H1 (cell line): ENCODE measurements at regions not wholly inside any gene's neighbourhood (a gene's known extent, or its start where the extent isn't known, plus 50 kb on each side); places are given as distances from the start of the nearest gene placed in this dataset.

Experiments used
- GABPA ChIP-seq: IDR thresholded peaks from 2 replicates; pipeline ENCODE4 v1.6.1; 2011; ENCODE audit warnings: mild to moderate bottlenecking, low read length, moderate library complexity, borderline replicate concordance; ENCODE audit not compliant: insufficient read depth
- POU5F1 ChIP-seq: IDR thresholded peaks from 2 replicates; pipeline ENCODE4 v1.6.1; 2011; ENCODE audit warnings: low read depth, mild to moderate bottlenecking, low read length, moderate library complexity
- TF ChIP-seq, protein P1 (sequence below), 3 experiments: IDR thresholded peaks; 1 replicate in 2 of 3; 2 replicates in 1 of 3; pipeline versions ENCODE4 v1.5.1 to v1.6.1; 2011; ENCODE audit warnings: low read length in 3 of 3, mild to moderate bottlenecking in 3 of 3, inconsistent platforms in 2 of 3, low read depth in 1 of 3, moderate library complexity in 1 of 3; ENCODE audit not compliant: insufficient read depth in 1 of 3; ENCODE audit errors: control extremely low read depth in 1 of 3

DNA sequence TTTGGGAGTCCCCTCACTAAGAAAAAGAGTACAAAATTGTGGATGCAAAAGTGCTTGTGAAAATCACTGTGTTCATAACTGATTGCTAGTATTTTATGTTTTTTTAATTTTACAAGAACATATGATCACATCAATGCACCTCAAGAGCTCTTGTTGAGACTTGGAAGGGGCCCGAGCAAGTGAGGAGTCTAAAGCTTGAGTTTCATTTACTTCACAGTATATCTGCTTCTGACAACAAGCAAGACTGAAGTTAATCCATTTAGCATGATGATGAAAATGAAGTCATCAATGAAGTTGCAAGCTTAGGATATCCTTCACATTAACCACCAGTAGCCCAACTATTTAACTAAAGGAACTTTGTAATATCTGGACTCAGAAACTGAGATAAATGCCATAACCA, 182.5 kb upstream of the DIO2 start (continued):
- TF ChIP-seq, protein P1, sequence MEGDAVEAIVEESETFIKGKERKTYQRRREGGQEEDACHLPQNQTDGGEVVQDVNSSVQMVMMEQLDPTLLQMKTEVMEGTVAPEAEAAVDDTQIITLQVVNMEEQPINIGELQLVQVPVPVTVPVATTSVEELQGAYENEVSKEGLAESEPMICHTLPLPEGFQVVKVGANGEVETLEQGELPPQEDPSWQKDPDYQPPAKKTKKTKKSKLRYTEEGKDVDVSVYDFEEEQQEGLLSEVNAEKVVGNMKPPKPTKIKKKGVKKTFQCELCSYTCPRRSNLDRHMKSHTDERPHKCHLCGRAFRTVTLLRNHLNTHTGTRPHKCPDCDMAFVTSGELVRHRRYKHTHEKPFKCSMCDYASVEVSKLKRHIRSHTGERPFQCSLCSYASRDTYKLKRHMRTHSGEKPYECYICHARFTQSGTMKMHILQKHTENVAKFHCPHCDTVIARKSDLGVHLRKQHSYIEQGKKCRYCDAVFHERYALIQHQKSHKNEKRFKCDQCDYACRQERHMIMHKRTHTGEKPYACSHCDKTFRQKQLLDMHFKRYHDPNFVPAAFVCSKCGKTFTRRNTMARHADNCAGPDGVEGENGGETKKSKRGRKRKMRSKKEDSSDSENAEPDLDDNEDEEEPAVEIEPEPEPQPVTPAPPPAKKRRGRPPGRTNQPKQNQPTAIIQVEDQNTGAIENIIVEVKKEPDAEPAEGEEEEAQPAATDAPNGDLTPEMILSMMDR (IDR thresholded peaks at IDR 0.05; ENCODE audit: control extremely low read depth in 1 of 3, insufficient read depth in 1 of 3, low read depth in 1 of 3, low read length in 3 of 3) = no peak
- no peak for TF ChIP-seq GABPA
- no peak for TF ChIP-seq POU5F1
- TF ChIP-seq, all 59 proteins: peak for 0
